ENCODE measurements at regions not wholly inside any gene's neighbourhood (a gene's known extent, or its start where the extent isn't known, plus 50 kb on each side); places are given as distances from the start of the nearest gene placed in this dataset.

- no peak for TF ChIP-seq CTCF (IDR thresholded peaks at IDR 0.05)
- TF ChIP-seq EZH2phosphoT487 (IDR thresholded peaks at IDR 0.05), result no peak
Observed at GRCh38 chr1:112841825-112842224, 114.2 kb downstream of the SLC16A1 start.
